ENCODE measurements at regions not wholly inside any gene's neighbourhood (a gene's known extent, or its start where the extent isn't known, plus 50 kb on each side); places are given as distances from the start of the nearest gene placed in this dataset.

DNA sequence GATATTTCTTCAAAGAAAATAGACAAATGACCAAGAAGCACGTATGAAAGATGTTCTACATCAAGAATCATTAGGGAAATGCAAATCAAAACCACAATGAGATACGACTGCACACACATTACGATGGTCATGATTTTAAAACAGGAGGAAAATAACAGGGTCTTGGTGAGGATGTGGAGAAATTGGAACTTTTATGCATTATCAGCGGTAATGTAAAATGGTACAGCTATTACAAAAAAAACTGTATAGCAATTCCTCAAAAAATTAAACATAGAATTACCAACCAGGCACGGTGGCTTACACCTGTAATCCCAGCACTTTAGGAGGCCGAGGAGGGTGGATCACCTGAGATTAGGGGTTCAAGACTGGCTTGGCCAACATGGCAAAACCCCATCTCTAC, 178.8 kb upstream of the NEBL start:
- TF ChIP-seq, protein P1, sequence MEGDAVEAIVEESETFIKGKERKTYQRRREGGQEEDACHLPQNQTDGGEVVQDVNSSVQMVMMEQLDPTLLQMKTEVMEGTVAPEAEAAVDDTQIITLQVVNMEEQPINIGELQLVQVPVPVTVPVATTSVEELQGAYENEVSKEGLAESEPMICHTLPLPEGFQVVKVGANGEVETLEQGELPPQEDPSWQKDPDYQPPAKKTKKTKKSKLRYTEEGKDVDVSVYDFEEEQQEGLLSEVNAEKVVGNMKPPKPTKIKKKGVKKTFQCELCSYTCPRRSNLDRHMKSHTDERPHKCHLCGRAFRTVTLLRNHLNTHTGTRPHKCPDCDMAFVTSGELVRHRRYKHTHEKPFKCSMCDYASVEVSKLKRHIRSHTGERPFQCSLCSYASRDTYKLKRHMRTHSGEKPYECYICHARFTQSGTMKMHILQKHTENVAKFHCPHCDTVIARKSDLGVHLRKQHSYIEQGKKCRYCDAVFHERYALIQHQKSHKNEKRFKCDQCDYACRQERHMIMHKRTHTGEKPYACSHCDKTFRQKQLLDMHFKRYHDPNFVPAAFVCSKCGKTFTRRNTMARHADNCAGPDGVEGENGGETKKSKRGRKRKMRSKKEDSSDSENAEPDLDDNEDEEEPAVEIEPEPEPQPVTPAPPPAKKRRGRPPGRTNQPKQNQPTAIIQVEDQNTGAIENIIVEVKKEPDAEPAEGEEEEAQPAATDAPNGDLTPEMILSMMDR (IDR thresholded peaks at IDR 0.05): no peak
- TF ChIP-seq POLR2AphosphoS5 (IDR thresholded peaks at IDR 0.05) (no peak), POLR2A (IDR thresholded peaks at IDR 0.05) (no peak)
